ENCODE measurements at regions not wholly inside any gene's neighbourhood (a gene's known extent, or its start where the extent isn't known, plus 50 kb on each side); places are given as distances from the start of the nearest gene placed in this dataset.

DNA sequence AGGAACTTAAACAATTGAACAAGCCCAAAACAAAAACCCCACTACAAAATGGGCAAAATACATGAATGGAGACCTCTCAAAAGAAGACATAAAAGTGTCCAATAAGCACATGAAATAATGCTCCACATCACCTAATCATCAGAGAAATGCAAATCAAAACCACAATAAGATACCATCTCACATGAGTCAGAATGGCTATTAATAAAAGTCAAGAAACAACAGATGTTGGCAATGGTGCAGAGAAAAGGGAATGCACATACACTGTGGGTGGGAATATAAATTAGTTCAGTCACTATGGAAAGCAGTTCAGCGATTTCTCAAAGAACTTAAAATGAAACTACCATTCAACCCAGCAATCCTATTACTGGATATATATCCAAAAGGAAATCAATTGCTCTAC is 337.4 kb upstream of the GRIA1 start:
- Histone ChIP-seq H3K36me3 (ENCODE audit: control insufficient read depth in 2 of 2, insufficient read depth in 2 of 2, low read length in 1 of 2) (no peaks in the 10 kb centered on the region), H3K27ac (ENCODE audit: control insufficient read depth, insufficient read depth) (no peak overlapping the region), H4K20me1 (ENCODE audit: control insufficient read depth, insufficient read depth) (no peaks in the 10 kb centered on the region), H3K9ac (ENCODE audit: control insufficient read depth, insufficient read depth, low read length) (no peak overlapping the region), H3K4me2 (ENCODE audit: control insufficient read depth, insufficient read depth) (no peak overlapping the region), H3K27me3 (replicated peaks in 1 of 2; ENCODE audit: control insufficient read depth in 2 of 2, insufficient read depth in 2 of 2, low read length in 1 of 2) (no peaks in the 10 kb centered on the region), H3K79me2 (ENCODE audit: control insufficient read depth, insufficient read depth, low read length) (no peaks in the 10 kb centered on the region), H3K4me1 (ENCODE audit: control insufficient read depth, insufficient read depth, low read length) (no peaks in the 10 kb centered on the region), H3K4me3 (no peak overlapping the region), H2AFZ (ENCODE audit: control insufficient read depth, low read depth, low read length) (no peak overlapping the region), H3K9me3 (replicated peaks; ENCODE audit: control insufficient read depth, insufficient read depth, low read length) (no peaks in the 10 kb centered on the region)
- RAD21 ChIA-PET (ENCODE audit: unreplicated experiment), result no interaction called here
- DNase-seq (ENCODE audit: low read depth, low spot score), result no peak
- CTCF ChIA-PET, result no interaction called here
- FAIRE-seq, result no peak
- ATAC-seq, result no peak
- SMC1A ChIA-PET (ENCODE audit: uncharacterized antibody, unreplicated experiment), result no interaction called here
- intact Hi-C loops (cut with micrococcal nuclease; ENCODE audit: unreplicated experiment), result no loop called here
- TF ChIP-seq KLF5 (IDR thresholded peaks at IDR 0.05; ENCODE audit: partially characterized antibody) (no peak), JUND (IDR thresholded peaks at IDR 0.05; ENCODE audit: low read depth, low read length) (no peak), SMC3 (IDR thresholded peaks at IDR 0.05; ENCODE audit: borderline replicate concordance, low read length) (no peak), ZNF622 (IDR thresholded peaks at IDR 0.05) (no peak), PAX8 (IDR thresholded peaks at IDR 0.05) (no peak), MEF2A (IDR thresholded peaks at IDR 0.05; ENCODE audit: insufficient read depth, low read depth, low read length) (no peak), BHLHE40 (IDR thresholded peaks at IDR 0.05; ENCODE audit: borderline replicate concordance in 1 of 2, low read depth in 2 of 2, low read length in 1 of 2) (no peak), ZNF217 (IDR thresholded peaks at IDR 0.05) (no peak)
- TF ChIP-seq, protein P1, sequence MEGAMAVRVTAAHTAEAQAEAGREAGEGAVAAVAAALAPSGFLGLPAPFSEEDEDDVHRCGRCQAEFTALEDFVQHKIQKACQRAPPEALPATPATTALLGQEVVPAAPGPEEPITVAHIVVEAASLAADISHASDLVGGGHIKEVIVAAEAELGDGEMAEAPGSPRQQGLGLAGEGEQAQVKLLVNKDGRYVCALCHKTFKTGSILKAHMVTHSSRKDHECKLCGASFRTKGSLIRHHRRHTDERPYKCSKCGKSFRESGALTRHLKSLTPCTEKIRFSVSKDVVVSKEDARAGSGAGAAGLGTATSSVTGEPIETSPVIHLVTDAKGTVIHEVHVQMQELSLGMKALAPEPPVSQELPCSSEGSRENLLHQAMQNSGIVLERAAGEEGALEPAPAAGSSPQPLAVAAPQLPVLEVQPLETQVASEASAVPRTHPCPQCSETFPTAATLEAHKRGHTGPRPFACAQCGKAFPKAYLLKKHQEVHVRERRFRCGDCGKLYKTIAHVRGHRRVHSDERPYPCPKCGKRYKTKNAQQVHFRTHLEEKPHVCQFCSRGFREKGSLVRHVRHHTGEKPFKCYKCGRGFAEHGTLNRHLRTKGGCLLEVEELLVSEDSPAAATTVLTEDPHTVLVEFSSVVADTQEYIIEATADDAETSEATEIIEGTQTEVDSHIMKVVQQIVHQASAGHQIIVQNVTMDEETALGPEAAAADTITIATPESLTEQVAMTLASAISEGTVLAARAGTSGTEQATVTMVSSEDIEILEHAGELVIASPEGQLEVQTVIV (IDR thresholded peaks at IDR 0.05; ENCODE audit: borderline replicate concordance, partially characterized antibody), result no peak
- TF ChIP-seq, protein P2, sequence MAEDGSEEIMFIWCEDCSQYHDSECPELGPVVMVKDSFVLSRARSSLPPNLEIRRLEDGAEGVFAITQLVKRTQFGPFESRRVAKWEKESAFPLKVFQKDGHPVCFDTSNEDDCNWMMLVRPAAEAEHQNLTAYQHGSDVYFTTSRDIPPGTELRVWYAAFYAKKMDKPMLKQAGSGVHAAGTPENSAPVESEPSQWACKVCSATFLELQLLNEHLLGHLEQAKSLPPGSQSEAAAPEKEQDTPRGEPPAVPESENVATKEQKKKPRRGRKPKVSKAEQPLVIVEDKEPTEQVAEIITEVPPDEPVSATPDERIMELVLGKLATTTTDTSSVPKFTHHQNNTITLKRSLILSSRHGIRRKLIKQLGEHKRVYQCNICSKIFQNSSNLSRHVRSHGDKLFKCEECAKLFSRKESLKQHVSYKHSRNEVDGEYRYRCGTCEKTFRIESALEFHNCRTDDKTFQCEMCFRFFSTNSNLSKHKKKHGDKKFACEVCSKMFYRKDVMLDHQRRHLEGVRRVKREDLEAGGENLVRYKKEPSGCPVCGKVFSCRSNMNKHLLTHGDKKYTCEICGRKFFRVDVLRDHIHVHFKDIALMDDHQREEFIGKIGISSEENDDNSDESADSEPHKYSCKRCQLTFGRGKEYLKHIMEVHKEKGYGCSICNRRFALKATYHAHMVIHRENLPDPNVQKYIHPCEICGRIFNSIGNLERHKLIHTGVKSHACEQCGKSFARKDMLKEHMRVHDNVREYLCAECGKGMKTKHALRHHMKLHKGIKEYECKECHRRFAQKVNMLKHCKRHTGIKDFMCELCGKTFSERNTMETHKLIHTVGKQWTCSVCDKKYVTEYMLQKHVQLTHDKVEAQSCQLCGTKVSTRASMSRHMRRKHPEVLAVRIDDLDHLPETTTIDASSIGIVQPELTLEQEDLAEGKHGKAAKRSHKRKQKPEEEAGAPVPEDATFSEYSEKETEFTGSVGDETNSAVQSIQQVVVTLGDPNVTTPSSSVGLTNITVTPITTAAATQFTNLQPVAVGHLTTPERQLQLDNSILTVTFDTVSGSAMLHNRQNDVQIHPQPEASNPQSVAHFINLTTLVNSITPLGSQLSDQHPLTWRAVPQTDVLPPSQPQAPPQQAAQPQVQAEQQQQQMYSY (CRISPR knock-in tag; IDR thresholded peaks at IDR 0.05), result no peak
- TF ChIP-seq, protein P3, sequence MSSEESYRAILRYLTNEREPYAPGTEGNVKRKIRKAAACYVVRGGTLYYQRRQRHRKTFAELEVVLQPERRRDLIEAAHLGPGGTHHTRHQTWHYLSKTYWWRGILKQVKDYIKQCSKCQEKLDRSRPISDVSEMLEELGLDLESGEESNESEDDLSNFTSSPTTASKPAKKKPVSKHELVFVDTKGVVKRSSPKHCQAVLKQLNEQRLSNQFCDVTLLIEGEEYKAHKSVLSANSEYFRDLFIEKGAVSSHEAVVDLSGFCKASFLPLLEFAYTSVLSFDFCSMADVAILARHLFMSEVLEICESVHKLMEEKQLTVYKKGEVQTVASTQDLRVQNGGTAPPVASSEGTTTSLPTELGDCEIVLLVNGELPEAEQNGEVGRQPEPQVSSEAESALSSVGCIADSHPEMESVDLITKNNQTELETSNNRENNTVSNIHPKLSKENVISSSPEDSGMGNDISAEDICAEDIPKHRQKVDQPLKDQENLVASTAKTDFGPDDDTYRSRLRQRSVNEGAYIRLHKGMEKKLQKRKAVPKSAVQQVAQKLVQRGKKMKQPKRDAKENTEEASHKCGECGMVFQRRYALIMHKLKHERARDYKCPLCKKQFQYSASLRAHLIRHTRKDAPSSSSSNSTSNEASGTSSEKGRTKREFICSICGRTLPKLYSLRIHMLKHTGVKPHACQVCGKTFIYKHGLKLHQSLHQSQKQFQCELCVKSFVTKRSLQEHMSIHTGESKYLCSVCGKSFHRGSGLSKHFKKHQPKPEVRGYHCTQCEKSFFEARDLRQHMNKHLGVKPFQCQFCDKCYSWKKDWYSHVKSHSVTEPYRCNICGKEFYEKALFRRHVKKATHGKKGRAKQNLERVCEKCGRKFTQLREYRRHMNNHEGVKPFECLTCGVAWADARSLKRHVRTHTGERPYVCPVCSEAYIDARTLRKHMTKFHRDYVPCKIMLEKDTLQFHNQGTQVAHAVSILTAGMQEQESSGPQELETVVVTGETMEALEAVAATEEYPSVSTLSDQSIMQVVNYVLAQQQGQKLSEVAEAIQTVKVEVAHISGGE (CRISPR knock-in tag; IDR thresholded peaks at IDR 0.05), result no peak
- TF ChIP-seq, protein P4, sequence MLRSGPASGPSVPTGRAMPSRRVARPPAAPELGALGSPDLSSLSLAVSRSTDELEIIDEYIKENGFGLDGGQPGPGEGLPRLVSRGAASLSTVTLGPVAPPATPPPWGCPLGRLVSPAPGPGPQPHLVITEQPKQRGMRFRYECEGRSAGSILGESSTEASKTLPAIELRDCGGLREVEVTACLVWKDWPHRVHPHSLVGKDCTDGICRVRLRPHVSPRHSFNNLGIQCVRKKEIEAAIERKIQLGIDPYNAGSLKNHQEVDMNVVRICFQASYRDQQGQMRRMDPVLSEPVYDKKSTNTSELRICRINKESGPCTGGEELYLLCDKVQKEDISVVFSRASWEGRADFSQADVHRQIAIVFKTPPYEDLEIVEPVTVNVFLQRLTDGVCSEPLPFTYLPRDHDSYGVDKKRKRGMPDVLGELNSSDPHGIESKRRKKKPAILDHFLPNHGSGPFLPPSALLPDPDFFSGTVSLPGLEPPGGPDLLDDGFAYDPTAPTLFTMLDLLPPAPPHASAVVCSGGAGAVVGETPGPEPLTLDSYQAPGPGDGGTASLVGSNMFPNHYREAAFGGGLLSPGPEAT (IDR thresholded peaks at IDR 0.05; ENCODE audit: low read depth), result no peak
- 0% methylated on average over 1 of the region's 1 CpG for WGBS (ENCODE audit: insufficient coverage, insufficient replicate concordance, low lambda C conversion rate, missing lambda C conversion rate)
- no TSS peak for BruUV-seq (replicated peaks)
- POLR2A ChIA-PET, result no interaction called here
- in situ Hi-C loops (cut with MboI), result no loop called here
